ENCODE measurements at regions not wholly inside any gene's neighbourhood (a gene's known extent, or its start where the extent isn't known, plus 50 kb on each side); places are given as distances from the start of the nearest gene placed in this dataset.

GRCh38 chr6:27770724-27771123 lies 141.5 kb downstream of the OR2B2 start:
- TF ChIP-seq, protein P1, sequence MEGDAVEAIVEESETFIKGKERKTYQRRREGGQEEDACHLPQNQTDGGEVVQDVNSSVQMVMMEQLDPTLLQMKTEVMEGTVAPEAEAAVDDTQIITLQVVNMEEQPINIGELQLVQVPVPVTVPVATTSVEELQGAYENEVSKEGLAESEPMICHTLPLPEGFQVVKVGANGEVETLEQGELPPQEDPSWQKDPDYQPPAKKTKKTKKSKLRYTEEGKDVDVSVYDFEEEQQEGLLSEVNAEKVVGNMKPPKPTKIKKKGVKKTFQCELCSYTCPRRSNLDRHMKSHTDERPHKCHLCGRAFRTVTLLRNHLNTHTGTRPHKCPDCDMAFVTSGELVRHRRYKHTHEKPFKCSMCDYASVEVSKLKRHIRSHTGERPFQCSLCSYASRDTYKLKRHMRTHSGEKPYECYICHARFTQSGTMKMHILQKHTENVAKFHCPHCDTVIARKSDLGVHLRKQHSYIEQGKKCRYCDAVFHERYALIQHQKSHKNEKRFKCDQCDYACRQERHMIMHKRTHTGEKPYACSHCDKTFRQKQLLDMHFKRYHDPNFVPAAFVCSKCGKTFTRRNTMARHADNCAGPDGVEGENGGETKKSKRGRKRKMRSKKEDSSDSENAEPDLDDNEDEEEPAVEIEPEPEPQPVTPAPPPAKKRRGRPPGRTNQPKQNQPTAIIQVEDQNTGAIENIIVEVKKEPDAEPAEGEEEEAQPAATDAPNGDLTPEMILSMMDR (IDR thresholded peaks at IDR 0.05) = no peak
- TF ChIP-seq POLR2A (IDR thresholded peaks at IDR 0.05) = no peak
